Endothelial cell of umbilical vein (primary cell): ENCODE measurements at regions not wholly inside any gene's neighbourhood (a gene's known extent, or its start where the extent isn't known, plus 50 kb on each side); places are given as distances from the start of the nearest gene placed in this dataset.

ENCODE experiments used
- BruUV-seq: library from RNA; stranded (reverse); fragments of 400-500 nt; replicated peaks from 2 replicates; lab custom pipeline; 2021; lab: Mats Ljungman, UMichigan
- CTCF ChIA-PET: fragments of 300-600, 350-600 bp; sonication (Branson Sonifier 250); formaldehyde crosslinking; loops from one replicate; lab custom pipeline; 2021; ENCODE audit warnings: antibody characterized with exemption, inconsistent platforms; lab: Charles Lee
- POLR2A ChIA-PET: fragments of 300-600, 350-600 bp; sonication (Branson Sonifier 250); formaldehyde crosslinking; loops from one replicate; lab custom pipeline; 2021; ENCODE audit warnings: antibody characterized with exemption, inconsistent platforms; lab: Charles Lee
- DNase-seq: peaks from one replicate; pipeline ENCODE4 v3.0.0-alpha.2; 2011; ENCODE audit warnings: low read depth, low spot score
- FAIRE-seq: peaks from 2 replicates; lab custom pipeline; 2011; peaks lifted over from hg19 to GRCh38; lab: Jason Lieb, UNC
- H2AFZ ChIP-seq: 2 replicates; pipeline ENCODE4 v1.6.0; 2012; ENCODE audit warnings: low read depth, low read length, control low read depth, inconsistent platforms
- H3K27ac ChIP-seq: 2 replicates; pipeline ENCODE4 v1.5.1; 2011; ENCODE audit warnings: low read depth, mild to moderate bottlenecking, control low read depth, low read length, moderate library complexity; ENCODE audit not compliant: insufficient read depth
- H3K27me3 ChIP-seq, 2 experiments: 2 replicates each; pipeline versions ENCODE4 v1.6.0 to v1.6.1; 2011; ENCODE audit warnings: low read length in 2 of 2, mixed read lengths in 1 of 2; ENCODE audit not compliant: control insufficient read depth in 2 of 2, insufficient read depth in 2 of 2
- H3K36me3 ChIP-seq, 2 experiments: 2 replicates in 1 of 2; 3 replicates in 1 of 2; pipeline ENCODE4 v1.5.1; 2011; ENCODE audit warnings: low read length in 2 of 2, mild to moderate bottlenecking in 1 of 2, moderate library complexity in 1 of 2; ENCODE audit not compliant: control insufficient read depth in 2 of 2, insufficient read depth in 2 of 2; ENCODE audit errors: extremely low read depth in 1 of 2
- H3K4me1 ChIP-seq: 3 replicates; pipeline ENCODE4 v1.5.1; 2011; ENCODE audit warnings: mild to moderate bottlenecking, low read length; ENCODE audit not compliant: control insufficient read depth, insufficient read depth; ENCODE audit errors: extremely low read depth
- H3K4me2 ChIP-seq: 2 replicates; pipeline ENCODE4 v1.6.1; 2011; ENCODE audit warnings: low read length, control low read depth, mixed read lengths; ENCODE audit not compliant: insufficient read depth
- H3K4me3 ChIP-seq, 3 experiments: fragments of 200-600 bp in 1 of 3; sonication (generic), shearing (Covaris generic) in 1 of 3; replicated peaks in 1 of 3; 2 replicates each; pipeline ENCODE4 v1.5.1; 2011 to 2016; ENCODE audit warnings: control low read depth in 3 of 3, low read length in 3 of 3, mild to moderate bottlenecking in 2 of 3, inconsistent platforms in 1 of 3, low read depth in 1 of 3, moderate library complexity in 1 of 3; ENCODE audit not compliant: insufficient read depth in 1 of 3
- H3K79me2 ChIP-seq: 2 replicates; pipeline ENCODE4 v1.6.0; 2012; ENCODE audit warnings: low read length, inconsistent platforms; ENCODE audit not compliant: control insufficient read depth, insufficient read depth
- H3K9ac ChIP-seq: replicated peaks from 2 replicates; pipeline ENCODE3; 2011; ENCODE audit warnings: low read length, control low read depth; ENCODE audit not compliant: insufficient read depth; ENCODE audit errors: extremely low read depth
- H3K9me1 ChIP-seq: replicated peaks from 3 replicates; pipeline ENCODE4 v1.6.0; 2011; ENCODE audit warnings: mild to moderate bottlenecking, low read length; ENCODE audit not compliant: control insufficient read depth, insufficient read depth; ENCODE audit errors: extremely low read depth
- H3K9me3 ChIP-seq: replicated peaks from 2 replicates; pipeline ENCODE4 v1.5.1; 2012; ENCODE audit warnings: low read length, inconsistent platforms; ENCODE audit not compliant: control insufficient read depth, insufficient read depth
- H4K20me1 ChIP-seq: replicated peaks from 2 replicates; pipeline ENCODE3; 2011; ENCODE audit warnings: mild to moderate bottlenecking, low read length; ENCODE audit not compliant: control insufficient read depth, insufficient read depth; ENCODE audit errors: extremely low read depth
- CTCF ChIP-seq, 2 donors: IDR thresholded peaks; 1 replicate in 1 of 2; 2 replicates in 1 of 2; pipeline ENCODE4 v1.5.1; 2011; ENCODE audit warnings: low read length in 2 of 2, mild to moderate bottlenecking in 2 of 2, moderate library complexity in 2 of 2, control low read depth in 1 of 2, inconsistent platforms in 1 of 2, low read depth in 1 of 2; ENCODE audit not compliant: insufficient read depth in 1 of 2; ENCODE audit errors: extremely low read depth in 1 of 2
- EZH2 ChIP-seq: IDR thresholded peaks from 2 replicates; pipeline ENCODE4 v1.6.1; 2012; ENCODE audit warnings: borderline replicate concordance, low read depth, mild to moderate bottlenecking, moderate library complexity, low read length, inconsistent platforms; ENCODE audit not compliant: severe bottlenecking
- FOS ChIP-seq: IDR thresholded peaks from 2 replicates; pipeline ENCODE4 v1.6.1; 2011; ENCODE audit warnings: mild to moderate bottlenecking, low read length, moderate library complexity, borderline replicate concordance; ENCODE audit not compliant: insufficient read depth
- GATA2 ChIP-seq: IDR thresholded peaks from 2 replicates; pipeline ENCODE4 v1.7.0; 2011; ENCODE audit warnings: low read depth, mild to moderate bottlenecking, moderate library complexity, mixed read lengths, low read length; ENCODE audit not compliant: insufficient read length, insufficient read depth
- JUN ChIP-seq: IDR thresholded peaks from 2 replicates; pipeline ENCODE4 v1.6.1; 2011; ENCODE audit warnings: borderline replicate concordance, low read depth; ENCODE audit not compliant: insufficient read length, insufficient read depth
- MAX ChIP-seq: IDR thresholded peaks from 2 replicates; pipeline ENCODE4 v1.6.1; 2011; ENCODE audit not compliant: insufficient read depth, insufficient read length
- MYC ChIP-seq: IDR thresholded peaks from one replicate; pipeline ENCODE4 v1.6.1; 2011; ENCODE audit warnings: mild to moderate bottlenecking, low read depth, low read length
- POLR2A ChIP-seq: IDR thresholded peaks from 2 replicates; pipeline ENCODE4 v1.6.1; 2012; ENCODE audit warnings: low read depth, mild to moderate bottlenecking, control low read depth, low read length
- POLR2AphosphoS5 ChIP-seq: IDR thresholded peaks from 2 replicates; pipeline ENCODE4 v1.6.1; 2012; ENCODE audit warnings: low read depth, mild to moderate bottlenecking, control low read depth, low read length, moderate library complexity; ENCODE audit not compliant: insufficient read depth
- dilution Hi-C: fragments of 300-500 bp; cut with MboI; formaldehyde crosslinking; loops from one replicate; pipeline ENCODE4 v1.15.0; 2019; ENCODE audit warnings: low sequenced_read_pairs; ENCODE audit not compliant: extremely low pct_ligation_motif_present
- intact Hi-C: fragments of 100-400 bp; cut with micrococcal nuclease; formaldehyde crosslinking; loops from one replicate; pipeline ENCODE4 v1.10.0; 2022

GRCh38 chr9:82780017-82780416, 282.9 kb downstream of the RASEF start:
- no peak for TF ChIP-seq MYC
- TF ChIP-seq FOS = no peak
- no peak for TF ChIP-seq POLR2A
- TF ChIP-seq POLR2AphosphoS5 = no peak
- peaks cover 2% of the 10 kb centered on the region for H3K9me3 ChIP-seq
- no TSS peak for BruUV-seq
- dilution Hi-C loops (no loop called here), intact Hi-C loops (no loop called here)
- POLR2A ChIA-PET = no interaction called here
- no peak overlapping the region for H3K4me2 ChIP-seq
- no peaks in the 10 kb centered on the region for H3K36me3 ChIP-seq
- H4K20me1 ChIP-seq = no peaks in the 10 kb centered on the region
- CTCF ChIA-PET = no interaction called here
- no peak overlapping the region for H3K4me3 ChIP-seq
- H3K4me1 ChIP-seq = no peaks in the 10 kb centered on the region
- H3K27ac ChIP-seq = no peak overlapping the region
- no peaks in the 10 kb centered on the region for H3K79me2 ChIP-seq
- H3K9ac ChIP-seq = no peak overlapping the region
- H3K9me1 ChIP-seq = no peaks in the 10 kb centered on the region
- H3K27me3 ChIP-seq = no peaks in the 10 kb centered on the region
- H2AFZ ChIP-seq = no peak overlapping the region
- FAIRE-seq (no peak), DNase-seq (no peak)

GRCh38 chr9:82781921-82782392, 281.0 kb downstream of the RASEF start:
- CTCF ChIA-PET = no interaction called here
- no peak for TF ChIP-seq CTCF (IDR thresholded peaks at IDR 0.05; ENCODE audit: extremely low read depth in 1 of 2, insufficient read depth in 1 of 2, low read depth in 1 of 2, low read length in 2 of 2)
- TF ChIP-seq MAX = no peak
- no peak for TF ChIP-seq EZH2
- no peak for TF ChIP-seq POLR2A
- no peak for TF ChIP-seq JUN
- TF ChIP-seq GATA2 = no peak
- TF ChIP-seq FOS = no peak
- TF ChIP-seq POLR2AphosphoS5 = no peak
- TF ChIP-seq MYC = no peak
- Histone ChIP-seq H3K27me3 (no peaks in the 10 kb centered on the region), H3K9ac (no peak overlapping the region), H3K36me3 (no peaks in the 10 kb centered on the region), H3K9me1 (no peaks in the 10 kb centered on the region), H3K4me1 (no peaks in the 10 kb centered on the region), H3K4me2 (no peak overlapping the region), H3K4me3 (no peak overlapping the region), H3K9me3 (no peaks in the 10 kb centered on the region), H2AFZ (no peak overlapping the region), H3K79me2 (no peaks in the 10 kb centered on the region), H3K27ac (no peak overlapping the region), H4K20me1 (no peaks in the 10 kb centered on the region)
- dilution Hi-C loops = no loop called here
- intact Hi-C loops = no loop called here
- FAIRE-seq (no peak), DNase-seq (no peak)
- no TSS peak for BruUV-seq
- POLR2A ChIA-PET = no interaction called here
